ENCODE measurements at regions not wholly inside any gene's neighbourhood (a gene's known extent, or its start where the extent isn't known, plus 50 kb on each side); places are given as distances from the start of the nearest gene placed in this dataset.

- Histone ChIP-seq H3K4me3 (replicated peaks; ENCODE audit: low read depth, low read length) (no peak overlapping the region), H3K36me3 (ENCODE audit: control insufficient read depth, insufficient read depth, low read length) (no peaks in the 10 kb centered on the region), H3K27me3 (replicated peaks; ENCODE audit: control insufficient read depth, insufficient read depth, low read length) (no peaks in the 10 kb centered on the region)
- no peak for TF ChIP-seq CTCF (IDR thresholded peaks at IDR 0.05; ENCODE audit: insufficient read depth, low read length, poor library complexity, severe bottlenecking)
- no peak for DNase-seq (ENCODE audit: extremely low read depth, insufficient read length)
These were observed 373.3 kb upstream of the DIAPH2 start for GRCh38 chrX:96311366-96311765.

GRCh38 chrX:96314985-96315384 lies 369.7 kb upstream of the DIAPH2 start:
- Histone ChIP-seq H3K27me3 (replicated peaks; ENCODE audit: control insufficient read depth, insufficient read depth, low read length) (no peaks in the 10 kb centered on the region), H3K4me3 (replicated peaks; ENCODE audit: low read depth, low read length) (no peak overlapping the region), H3K36me3 (ENCODE audit: control insufficient read depth, insufficient read depth, low read length) (no peaks in the 10 kb centered on the region)
- TF ChIP-seq CTCF (IDR thresholded peaks at IDR 0.05; ENCODE audit: insufficient read depth, low read length, poor library complexity, severe bottlenecking): no peak
- DNase-seq (ENCODE audit: extremely low read depth, insufficient read length): no peak

- Histone ChIP-seq H3K27me3 (replicated peaks; ENCODE audit: control insufficient read depth, insufficient read depth, low read length) (no peaks in the 10 kb centered on the region), H3K4me3 (replicated peaks; ENCODE audit: low read depth, low read length) (no peak overlapping the region), H3K36me3 (ENCODE audit: control insufficient read depth, insufficient read depth, low read length) (no peaks in the 10 kb centered on the region)
- no peak for TF ChIP-seq CTCF (IDR thresholded peaks at IDR 0.05; ENCODE audit: insufficient read depth, low read length, poor library complexity, severe bottlenecking)
- DNase-seq (ENCODE audit: extremely low read depth, insufficient read length): no peak
These were observed 322.8 kb upstream of the DIAPH2 start for GRCh38 chrX:96361844-96362243.

- Histone ChIP-seq H3K36me3 (ENCODE audit: control insufficient read depth, insufficient read depth, low read length) (no peaks in the 10 kb centered on the region), H3K4me3 (replicated peaks; ENCODE audit: low read depth, low read length) (no peak overlapping the region), H3K27me3 (replicated peaks; ENCODE audit: control insufficient read depth, insufficient read depth, low read length) (no peaks in the 10 kb centered on the region)
- peak; percentile 68 for TF ChIP-seq CTCF (IDR thresholded peaks at IDR 0.05; ENCODE audit: insufficient read depth, low read length, poor library complexity, severe bottlenecking)
- DNase-seq (ENCODE audit: extremely low read depth, insufficient read length): no peak
These were observed 312.2 kb upstream of the DIAPH2 start for GRCh38 chrX:96372313-96373046.

- DNase-seq (ENCODE audit: extremely low read depth, insufficient read length): no peak
- no peak overlapping the region for H3K4me3 ChIP-seq (replicated peaks; ENCODE audit: low read depth, low read length)
- TF ChIP-seq CTCF (IDR thresholded peaks at IDR 0.05; ENCODE audit: insufficient read depth, low read length, poor library complexity, severe bottlenecking): no peak
- no peaks in the 10 kb centered on the region for H3K36me3 ChIP-seq (ENCODE audit: control insufficient read depth, insufficient read depth, low read length)
- no peaks in the 10 kb centered on the region for H3K27me3 ChIP-seq (replicated peaks; ENCODE audit: control insufficient read depth, insufficient read depth, low read length)
These were observed 311.6 kb upstream of the DIAPH2 start for GRCh38 chrX:96373047-96373355.

- H3K27me3 ChIP-seq (replicated peaks; ENCODE audit: control insufficient read depth, insufficient read depth, low read length): no peaks in the 10 kb centered on the region
- no peak overlapping the region for H3K4me3 ChIP-seq (replicated peaks; ENCODE audit: low read depth, low read length)
- no peaks in the 10 kb centered on the region for H3K36me3 ChIP-seq (ENCODE audit: control insufficient read depth, insufficient read depth, low read length)
- no peak for DNase-seq (ENCODE audit: extremely low read depth, insufficient read length)
- no peak for TF ChIP-seq CTCF (IDR thresholded peaks at IDR 0.05; ENCODE audit: insufficient read depth, low read length, poor library complexity, severe bottlenecking)
These were observed 308.4 kb upstream of the DIAPH2 start for GRCh38 chrX:96376266-96376665.

Data from GM06990 (cell line).